ENCODE measurements at regions not wholly inside any gene's neighbourhood (a gene's known extent, or its start where the extent isn't known, plus 50 kb on each side); places are given as distances from the start of the nearest gene placed in this dataset.

DNA sequence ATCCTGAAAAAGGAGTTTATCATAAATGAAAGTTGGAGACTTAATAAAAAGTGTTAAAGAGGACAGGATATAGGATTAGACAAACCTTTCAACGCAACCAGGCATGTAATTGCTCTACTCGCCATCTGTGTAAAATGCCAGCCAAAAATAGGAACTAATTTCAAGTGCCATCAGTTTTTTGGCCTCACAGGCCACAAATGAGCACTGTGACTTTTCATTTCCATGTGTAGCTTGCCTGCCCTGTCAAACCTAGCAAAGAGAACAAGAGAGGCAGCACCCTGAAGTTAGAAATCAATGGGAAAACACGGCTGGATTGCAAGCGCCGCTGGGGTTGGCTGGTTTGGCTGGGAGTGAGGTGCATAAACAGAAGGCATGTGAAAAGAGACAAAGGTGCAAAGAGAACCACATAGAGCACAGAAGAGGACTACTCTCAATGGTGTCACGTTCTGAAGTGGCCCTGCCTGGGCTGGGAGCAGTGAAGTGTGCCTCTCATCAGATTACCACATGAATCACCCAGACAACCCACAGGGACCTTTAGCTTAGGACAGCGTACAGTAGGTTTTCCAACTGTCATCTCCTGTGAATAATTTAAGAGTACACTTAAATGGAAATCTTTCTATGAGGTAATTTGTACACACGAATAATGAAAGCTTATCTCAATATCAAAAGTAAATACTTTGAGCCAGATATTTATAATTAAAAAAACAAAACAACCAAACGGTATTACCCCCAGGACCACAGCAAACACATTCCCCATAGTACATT lies 78.0 kb upstream of the NHSL1 start:
- no peak for DNase-seq (ENCODE audit: low spot score)

DNA sequence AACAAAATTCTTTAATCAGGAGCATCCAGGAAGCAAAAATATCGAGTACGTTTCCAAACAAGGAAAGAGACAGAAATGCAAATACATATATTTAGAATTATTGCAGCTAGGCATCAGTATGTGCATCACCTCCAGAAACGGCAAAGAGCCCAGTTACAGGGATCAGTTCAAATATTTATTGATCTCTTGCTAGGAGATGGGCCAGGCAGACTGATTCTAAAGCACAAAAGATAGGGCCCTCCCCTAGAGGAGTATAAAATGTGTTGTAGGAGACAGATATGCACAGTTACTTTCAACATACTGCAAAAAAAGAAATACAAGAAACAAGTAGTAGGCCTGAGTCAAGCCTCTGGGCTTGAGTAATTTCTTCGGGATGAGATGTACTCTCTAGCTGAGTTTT lies 80.7 kb upstream of the NHSL1 start:
- no peak for DNase-seq (ENCODE audit: low spot score)

DNA sequence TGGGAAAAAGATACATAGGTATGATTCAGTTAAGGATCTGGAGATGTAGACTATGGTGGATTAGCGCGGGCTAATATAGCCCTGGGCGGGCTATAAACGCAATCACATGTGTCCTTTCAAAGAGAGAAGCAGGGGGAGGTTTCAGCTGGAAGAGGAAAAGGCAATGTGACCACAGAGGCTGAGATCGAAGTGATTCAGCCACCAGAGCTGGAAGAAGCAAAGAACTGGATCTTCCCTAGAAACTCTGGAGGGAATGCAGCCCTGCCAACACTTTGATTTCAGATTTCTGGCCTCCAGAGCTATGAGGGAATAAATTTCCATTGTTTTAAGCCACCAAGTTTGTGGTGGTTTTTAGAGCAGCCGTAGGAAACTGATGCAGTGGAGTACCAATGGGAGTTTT lies 81.5 kb upstream of the NHSL1 start:
- DNase-seq (ENCODE audit: low spot score): no peak

DNA sequence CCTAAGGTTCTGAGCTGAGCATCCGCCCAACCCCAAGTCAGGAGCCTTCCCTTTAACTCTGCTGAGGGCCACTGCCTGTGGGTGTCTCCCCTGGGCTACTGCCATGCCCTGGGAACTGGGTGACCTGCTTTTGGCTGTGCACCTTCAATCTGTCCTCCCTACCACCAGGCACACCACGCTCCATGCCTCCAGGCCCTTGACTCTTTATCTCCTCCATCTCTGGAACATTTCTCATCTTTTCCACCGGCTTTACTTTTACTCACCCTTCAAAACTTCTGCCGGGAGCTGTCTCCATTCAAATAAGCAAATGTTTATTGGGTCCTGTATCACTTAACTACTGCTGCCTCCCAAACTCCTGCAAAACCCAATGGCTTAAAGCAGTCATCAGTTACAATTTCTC lies 83.3 kb upstream of the NHSL1 start:
- no peak for DNase-seq (ENCODE audit: low spot score)

DNA sequence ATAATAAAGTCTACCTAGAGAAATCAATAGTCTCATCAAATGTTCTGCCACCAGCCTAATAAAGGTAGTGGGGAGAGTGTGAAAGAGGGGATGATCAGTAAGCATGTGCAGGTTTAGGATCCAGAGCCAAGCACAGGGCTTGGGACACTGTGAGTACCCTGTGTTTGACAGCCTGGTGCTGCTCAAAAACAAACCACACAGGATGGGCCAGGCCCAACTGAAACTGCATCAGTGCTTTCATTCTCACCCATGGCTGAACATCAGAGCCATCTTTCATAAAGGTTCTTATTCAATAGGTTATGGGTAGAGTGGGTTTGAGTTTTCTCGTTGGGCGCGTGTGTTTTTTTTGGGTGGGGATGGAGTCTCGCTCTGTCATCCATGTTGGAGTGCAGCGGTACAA lies 87.3 kb upstream of the NHSL1 start:
- no peak for DNase-seq (ENCODE audit: low spot score)

DNA sequence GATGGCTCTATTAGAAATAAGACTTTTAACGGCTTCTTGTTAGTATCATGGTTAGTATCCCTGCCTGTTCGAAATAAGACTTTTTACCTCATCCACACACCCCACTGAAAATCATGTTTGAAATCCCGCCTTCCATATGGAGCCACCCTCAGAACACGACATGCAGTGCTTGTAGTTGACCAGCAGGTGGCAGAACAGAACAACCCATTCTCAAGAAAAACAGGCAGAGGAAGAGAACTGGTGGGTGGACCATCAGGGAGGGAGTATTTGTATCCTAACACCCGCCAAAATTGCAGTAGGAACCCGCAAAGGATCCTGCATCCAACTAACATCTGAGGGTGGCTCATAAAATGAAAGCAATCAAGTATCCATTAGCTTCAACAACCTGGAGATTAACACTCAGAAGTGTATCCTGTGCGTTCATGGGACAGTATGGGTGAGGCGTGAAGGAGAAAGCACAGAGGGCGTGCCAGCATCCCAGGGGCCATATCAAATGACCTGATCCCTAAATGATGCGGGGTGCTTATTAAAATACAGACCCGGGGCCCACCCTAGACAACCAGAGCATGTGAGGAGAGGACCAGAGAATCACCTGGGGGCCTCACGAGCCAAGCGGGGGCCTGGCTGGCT lies 89.6 kb upstream of the NHSL1 start:
- DNase-seq (ENCODE audit: low spot score): peak; percentile 81

DNA sequence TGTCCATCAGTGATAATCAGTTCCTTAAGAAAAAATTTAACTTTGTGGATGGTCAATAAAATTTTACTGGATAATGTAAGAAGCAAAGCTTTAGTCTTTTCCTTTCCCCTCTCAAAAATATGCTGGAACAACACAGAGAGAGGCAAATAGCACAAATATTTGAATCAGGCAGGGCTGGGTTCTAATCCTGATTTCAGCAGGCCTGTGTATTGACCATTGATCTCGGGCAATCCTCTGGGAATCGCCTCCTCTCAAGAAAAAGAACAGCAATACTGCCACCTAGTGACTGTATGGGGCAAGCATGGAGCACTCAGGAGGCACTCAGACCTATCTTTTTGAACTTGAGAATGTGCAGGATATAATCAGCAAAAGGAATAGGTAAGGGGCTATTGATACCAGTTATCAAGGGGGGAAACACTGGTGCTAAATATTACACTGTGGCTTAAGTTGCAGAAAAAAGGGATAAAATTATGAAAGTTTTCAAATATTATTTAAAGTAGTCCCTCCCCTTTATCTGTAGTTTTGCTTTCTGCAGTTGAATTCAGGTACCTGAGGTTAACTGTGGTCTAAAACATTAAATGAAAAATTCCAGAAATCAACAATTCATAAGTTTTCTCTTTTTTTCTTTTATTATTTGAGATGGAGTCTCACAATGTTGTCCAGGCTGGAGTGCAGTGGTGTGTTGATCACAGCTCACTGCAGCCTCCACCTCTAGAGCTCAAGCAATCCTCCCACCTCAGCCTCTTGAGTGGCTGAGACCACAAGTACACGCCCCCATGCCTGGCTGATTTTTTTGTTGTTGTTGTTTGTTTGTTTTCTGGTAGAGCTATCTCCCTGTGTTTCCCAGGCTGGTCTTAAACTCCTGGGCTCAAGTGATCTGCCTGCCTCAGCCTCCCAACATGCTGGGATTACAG lies 91.8 kb upstream of the NHSL1 start:
- DNase-seq (ENCODE audit: low spot score): peak; percentile 77

DNA sequence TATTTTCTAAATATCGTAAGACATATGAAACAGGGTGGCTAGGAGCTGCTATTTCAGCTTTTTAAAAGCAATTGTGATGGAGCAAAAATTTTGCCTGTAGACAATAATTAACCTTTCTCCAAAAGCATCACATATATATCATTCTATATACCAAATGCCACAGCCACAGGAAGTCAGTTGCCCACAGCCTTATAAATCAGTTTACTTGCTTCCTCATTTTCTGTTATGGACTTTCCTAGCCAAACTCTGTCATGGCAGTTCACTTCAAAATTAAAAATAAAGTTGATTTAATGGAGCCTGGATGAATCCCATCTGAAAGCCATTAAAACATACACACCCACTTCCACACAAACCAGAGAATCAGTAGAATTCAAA lies 93.4 kb upstream of the NHSL1 start:
- DNase-seq (ENCODE audit: low spot score): no peak

DNA sequence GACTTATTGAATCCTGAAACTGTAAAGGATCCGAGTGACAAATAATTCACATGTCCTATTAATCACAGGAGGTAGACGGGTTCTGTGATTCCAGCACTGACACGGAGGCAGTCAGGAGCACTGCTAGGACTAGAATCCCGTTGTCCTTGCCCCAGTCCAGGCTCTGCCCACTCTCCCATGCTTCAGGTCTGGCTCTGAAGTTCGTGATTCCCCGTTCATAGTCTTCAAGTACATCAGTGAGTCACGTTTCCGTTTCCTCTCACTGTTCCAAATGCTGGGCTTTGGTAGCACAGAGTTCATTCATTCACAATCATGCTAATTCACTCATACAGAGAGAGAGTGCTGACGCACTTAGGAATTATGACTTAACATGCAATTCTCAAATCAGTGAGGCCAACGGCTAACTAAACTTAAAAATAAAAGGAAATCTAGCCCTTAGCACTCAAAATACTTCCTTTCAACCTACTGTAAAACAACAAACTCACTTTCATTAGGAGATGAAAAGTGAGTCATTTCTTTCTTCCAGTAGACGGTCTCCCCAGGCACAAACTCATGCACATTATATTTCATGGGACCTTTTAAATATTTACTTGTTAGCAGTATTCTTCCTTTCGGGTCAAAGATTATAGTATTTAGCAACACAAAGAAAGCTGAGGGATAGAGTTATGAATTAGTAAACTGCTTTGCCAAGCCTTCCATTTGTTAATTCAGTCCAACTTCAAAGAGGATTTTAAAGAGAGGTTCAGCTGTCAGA lies 94.0 kb upstream of the NHSL1 start:
- peak; percentile 91 for DNase-seq (ENCODE audit: low spot score)

DNA sequence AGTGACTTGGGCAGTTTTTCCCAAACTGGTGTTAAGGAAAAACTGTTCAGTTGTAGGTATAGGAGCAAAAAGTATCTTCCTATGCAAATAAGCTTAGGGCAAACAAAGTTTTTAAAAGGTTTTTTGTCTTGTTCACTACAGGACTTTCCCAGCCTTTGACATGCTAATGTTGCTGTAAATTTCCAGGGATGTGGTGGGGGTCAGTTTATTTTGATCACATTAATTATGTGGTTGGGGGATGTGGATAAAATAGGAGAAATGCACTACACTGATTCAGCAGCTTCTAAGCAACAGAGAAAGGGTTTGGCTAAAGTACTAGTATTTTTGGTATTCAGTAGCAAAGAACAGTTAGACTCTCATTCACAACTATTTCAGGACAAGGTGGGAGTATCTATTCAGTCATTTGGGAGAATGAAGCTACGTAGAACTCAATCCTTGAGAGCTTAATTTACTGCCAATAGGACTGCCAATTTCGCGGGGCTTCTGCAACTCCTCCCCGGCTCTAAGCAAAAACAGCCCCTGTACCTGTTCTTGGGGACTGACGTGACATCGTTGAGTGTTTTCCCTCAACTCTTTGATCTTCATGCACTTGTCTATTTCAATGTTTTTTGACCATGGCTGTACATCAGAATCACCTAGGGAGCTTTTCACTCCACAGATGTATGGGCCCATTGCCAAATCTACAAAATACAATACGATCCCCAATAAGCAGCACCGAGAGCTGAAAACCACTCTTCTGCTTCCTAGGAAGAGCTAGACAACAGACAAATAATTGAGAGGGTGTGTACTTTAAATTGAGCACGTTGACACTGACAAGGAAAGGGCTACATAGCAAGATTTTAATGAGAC lies 94.8 kb upstream of the NHSL1 start:
- DNase-seq (ENCODE audit: low spot score): no peak

DNA sequence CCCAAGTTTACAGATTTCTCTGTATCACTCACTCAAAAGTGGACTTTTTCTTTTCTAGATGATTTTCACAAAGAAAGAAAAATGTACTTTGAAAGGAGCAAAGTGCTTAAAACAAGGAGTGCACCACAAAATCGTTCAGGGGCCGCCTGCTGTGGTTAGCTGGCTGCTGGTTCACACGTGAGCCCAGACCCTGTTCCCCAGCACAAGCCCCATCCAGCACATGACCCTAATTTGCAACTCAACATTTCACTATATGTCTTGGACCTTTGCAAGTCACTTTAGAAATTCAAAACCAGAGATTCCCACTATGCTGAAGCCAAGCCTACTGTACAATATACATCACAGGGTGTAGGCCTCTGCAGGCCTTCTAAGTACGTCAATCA lies 95.5 kb upstream of the NHSL1 start:
- no peak for DNase-seq (ENCODE audit: low spot score)

DNA sequence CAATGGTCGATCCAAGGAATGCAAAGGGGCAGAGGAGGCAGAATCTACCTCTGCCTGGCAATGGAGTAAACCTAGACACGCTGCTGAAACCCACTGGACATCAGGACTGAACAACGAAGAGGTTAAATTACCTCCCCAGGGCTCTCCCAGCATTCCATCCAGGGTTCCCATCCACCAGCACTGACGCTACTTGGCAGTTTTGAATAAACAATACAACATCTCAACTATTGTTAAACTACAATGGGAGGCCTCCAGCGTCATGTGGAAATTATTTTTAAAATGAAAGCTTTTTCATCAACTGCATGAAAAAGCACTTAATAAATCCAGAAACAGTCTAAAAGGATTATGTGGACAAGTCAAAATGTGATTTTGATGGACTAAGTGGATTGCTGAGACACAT lies 96.8 kb upstream of the NHSL1 start:
- no peak for DNase-seq (ENCODE audit: low spot score)

DNA sequence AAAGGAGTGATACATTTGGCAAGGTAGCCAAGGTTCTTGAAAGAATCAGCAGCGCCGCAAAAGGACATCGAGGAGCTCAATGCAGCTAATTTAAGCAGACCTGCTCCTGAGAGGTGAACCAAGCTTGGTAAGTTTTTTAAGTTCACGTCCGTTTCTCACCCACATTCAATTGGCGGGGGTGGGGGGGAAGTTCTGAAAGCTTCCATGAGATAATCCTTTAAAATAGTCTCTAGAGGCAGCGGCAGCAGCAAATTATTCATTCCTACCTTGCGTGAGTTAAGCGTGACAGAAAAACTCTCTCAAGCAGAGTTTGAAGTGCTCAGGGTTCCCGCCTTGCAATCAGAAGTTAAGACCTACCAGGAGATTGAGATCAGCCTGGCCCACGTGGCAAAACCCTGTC lies 97.3 kb upstream of the NHSL1 start:
- DNase-seq (ENCODE audit: low spot score): no peak

DNA sequence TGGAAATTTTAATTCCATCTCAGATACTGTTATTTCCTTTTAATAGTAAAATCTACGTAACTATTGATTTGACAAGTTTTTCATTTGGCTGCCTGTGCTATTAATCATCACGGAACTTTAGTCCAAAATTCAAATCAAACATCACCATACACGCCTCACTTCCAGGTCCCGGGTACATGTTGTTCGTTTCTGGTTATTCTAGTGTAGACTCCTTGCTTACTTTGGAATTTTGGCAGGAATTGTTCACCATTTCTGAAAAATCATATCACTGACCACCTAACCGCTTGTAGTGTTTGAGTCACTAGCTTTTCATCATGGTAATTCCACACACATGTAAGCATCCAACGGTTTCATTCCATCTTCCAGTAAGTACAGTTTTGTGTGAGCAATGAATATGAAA lies 98.0 kb upstream of the NHSL1 start:
- no peak for DNase-seq (ENCODE audit: low spot score)

DNA sequence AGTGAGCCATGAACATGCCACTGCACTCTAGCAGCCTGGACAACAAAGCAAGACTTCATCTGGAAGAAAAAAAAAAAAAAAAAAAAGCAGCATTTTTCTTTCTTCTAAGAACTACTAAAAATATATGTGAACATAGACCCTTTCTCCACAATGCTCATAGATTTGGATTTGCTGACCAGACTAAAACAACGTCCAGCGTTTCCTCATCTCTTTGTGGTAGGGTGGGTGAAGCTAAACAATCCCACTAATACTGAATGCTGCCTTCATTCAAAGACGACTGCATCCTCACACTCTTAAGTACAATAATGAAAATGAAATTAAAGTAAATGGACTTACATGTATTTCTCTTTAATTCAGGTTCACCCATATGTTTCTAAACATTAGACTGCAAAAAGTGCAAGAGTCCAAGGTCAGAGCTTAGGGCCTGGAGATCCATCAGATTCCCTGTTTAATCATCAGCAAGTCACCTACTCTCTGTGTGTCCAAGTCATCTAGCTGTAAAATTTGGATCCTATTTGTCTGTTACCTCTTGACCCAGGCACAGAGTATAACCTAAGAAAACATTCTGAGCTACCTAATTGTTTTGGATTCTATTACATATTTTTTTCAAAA lies 99.4 kb upstream of the NHSL1 start:
- no peak for DNase-seq (ENCODE audit: low spot score)

DNA sequence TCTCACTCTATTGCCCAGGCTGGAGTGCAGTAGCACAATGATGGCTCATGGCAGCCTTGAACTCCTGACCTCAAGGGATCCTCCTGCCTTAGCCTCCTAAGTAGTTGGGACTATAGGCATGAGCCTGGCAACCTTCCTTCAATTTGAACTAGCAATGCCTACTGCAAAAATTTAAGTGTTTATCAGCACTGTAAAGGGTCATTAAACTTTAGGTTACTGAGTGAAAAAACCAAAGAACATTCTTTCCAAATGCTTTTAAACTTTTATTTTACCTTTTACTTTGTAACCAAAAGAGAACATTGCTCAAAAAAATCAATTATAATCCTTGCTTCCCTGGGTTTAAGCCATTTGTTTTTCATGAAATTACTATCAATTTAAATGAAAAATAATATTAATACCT lies 101.0 kb upstream of the NHSL1 start:
- DNase-seq (ENCODE audit: low spot score): no peak

DNA sequence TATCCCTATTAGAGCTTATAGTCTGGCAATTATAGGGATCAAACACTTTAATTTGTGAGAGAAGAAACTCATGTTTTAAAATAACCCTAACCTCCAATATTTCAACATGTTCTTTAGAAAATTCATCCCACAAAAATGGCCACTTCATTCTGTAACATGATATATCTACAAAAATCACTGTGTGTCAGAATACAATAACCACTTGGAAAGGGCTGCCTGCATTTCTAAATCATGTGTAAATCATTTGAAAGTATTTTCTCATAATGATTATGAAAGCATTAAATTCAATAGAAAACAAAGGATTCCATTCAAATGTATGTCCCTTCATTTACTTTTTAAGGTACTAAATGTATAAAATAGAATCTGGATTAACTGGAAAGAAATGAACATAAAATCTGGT lies 101.4 kb upstream of the NHSL1 start:
- DNase-seq (ENCODE audit: low spot score): no peak

DNA sequence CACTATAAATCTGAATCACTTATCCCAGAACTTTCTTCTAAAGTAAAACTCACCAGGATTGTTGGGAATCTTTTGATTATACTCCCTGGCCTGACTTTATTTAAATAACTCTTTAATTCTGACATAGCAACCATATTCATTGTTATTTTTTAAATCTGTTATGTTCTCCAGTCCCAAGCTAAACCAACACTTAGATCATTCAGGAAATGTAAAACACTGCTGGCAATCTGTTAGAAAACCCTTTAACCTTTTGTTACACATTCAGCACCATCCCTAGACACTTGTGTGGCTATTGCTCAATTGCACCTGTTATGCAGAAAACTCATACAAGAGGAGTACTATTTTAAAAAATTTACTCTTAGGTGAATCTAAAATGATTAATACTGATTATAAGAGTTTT lies 101.8 kb upstream of the NHSL1 start:
- DNase-seq (ENCODE audit: low spot score): no peak

DNA sequence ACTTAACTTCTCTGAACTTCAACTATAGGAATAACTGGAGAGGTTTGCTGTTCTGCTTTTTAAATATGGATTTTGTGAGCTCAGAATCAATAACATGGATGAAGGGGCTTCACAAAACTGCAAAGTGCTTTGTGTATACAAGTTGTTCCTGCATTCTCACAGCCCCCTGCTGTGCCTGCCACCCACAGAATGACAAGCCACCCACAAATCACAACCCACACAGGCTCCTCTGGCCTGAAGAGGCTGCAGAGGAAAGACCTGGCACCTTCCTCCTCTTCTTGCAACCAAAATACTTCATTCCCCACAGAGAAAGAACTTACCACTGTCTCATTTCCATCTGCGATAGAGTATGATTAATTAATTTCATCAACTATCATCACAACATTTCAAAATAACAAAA lies 106.7 kb upstream of the NHSL1 start:
- DNase-seq (ENCODE audit: low spot score): no peak

DNA sequence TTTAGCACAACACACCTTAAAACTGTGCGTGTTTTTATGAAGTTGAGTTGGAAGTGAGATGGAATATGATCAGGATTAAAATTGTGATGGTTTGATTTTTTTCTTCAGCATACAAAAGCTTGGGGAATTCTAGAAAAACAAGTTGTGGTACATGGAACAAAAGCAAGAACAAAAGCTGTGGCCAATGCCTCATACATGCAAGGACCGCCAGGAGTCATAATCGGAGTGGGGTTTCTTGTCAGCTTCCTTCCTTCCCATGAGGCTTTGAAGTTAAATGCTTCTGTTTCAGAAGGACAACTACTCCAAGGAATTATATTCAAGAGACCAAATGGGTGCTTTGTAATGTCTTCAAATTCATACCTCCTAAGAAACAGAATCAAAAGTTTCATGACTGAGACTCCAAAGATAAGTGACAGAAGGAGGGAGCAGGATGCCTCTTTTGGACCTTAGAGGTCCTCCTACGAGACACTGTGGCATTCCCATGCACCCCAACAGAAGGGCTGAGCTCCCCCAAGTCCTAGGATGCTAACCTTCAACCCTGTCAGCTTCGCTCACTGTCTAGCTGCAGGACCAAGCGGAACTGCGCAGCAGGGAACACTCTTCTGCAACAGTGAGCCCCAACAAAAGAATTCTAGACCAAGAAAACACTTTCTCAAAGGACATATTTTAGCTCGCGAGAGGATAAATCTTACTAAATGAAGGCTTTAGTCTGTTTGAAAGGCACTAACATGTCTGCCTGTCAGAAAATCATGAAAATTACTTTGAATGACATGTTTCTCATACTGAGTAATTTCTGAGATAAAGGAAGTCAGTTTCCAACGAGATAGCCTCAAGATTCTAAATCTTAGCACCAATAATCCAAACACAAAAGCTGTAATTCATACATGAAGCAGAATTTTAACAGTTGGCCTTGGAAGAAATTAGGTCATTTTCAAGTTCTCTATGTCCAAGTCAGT lies 108.5 kb upstream of the NHSL1 start:
- DNase-seq (ENCODE audit: low spot score): no peak

All from AG08395 (cell line).